Neural cell (in vitro differentiated cells): ENCODE measurements at regions not wholly inside any gene's neighbourhood (a gene's known extent, or its start where the extent isn't known, plus 50 kb on each side); places are given as distances from the start of the nearest gene placed in this dataset.

ENCODE experiments used
- CTCF ChIP-seq: fragments of 450-650 bp; IDR thresholded peaks from 2 replicates; pipeline ENCODE4 v1.5.1; 2014; ENCODE audit warnings: antibody characterized with exemption, mild to moderate bottlenecking, moderate library complexity; ENCODE audit not compliant: poor library complexity, severe bottlenecking
- EP300 ChIP-seq: fragments of 450-650 bp; conservative IDR thresholded peaks from 2 replicates; pipeline ENCODE4 v1.6.1; 2014; ENCODE audit warnings: antibody characterized with exemption, mild to moderate bottlenecking, moderate library complexity; ENCODE audit not compliant: poor library complexity, severe bottlenecking
- EZH2 ChIP-seq: fragments of 200-600, 300-800 bp; shearing (Covaris generic), sonication (generic); IDR thresholded peaks from 2 replicates; pipeline ENCODE4 v1.6.1; 2014; ENCODE audit warnings: antibody characterized with exemption, low read length, borderline replicate concordance, mild to moderate bottlenecking; ENCODE audit not compliant: insufficient read depth, poor library complexity, severe bottlenecking
- MXI1 ChIP-seq: fragments of 450-650 bp; conservative IDR thresholded peaks from 2 replicates; pipeline ENCODE4 v1.6.1; 2014; ENCODE audit warnings: antibody characterized with exemption, mild to moderate bottlenecking; ENCODE audit not compliant: poor library complexity, severe bottlenecking
- POLR2AphosphoS5 ChIP-seq: IDR thresholded peaks from 2 replicates; pipeline ENCODE4 v1.6.1; 2012
- RAD21 ChIP-seq: fragments of 450-650 bp; conservative IDR thresholded peaks from 2 replicates; pipeline ENCODE4 v1.6.1; 2014; ENCODE audit warnings: antibody characterized with exemption, mild to moderate bottlenecking, moderate library complexity
- REST ChIP-seq: IDR thresholded peaks from 2 replicates; pipeline ENCODE4 v1.6.1; 2012; ENCODE audit warnings: borderline replicate concordance
- SMC3 ChIP-seq: fragments of 450-650 bp; conservative IDR thresholded peaks from 2 replicates; pipeline ENCODE4 v1.6.1; 2014; ENCODE audit warnings: antibody characterized with exemption, mild to moderate bottlenecking, moderate library complexity; ENCODE audit not compliant: poor library complexity
- TAF1 ChIP-seq: IDR thresholded peaks from 2 replicates; pipeline ENCODE4 v1.6.1; 2012; ENCODE audit warnings: low read depth

DNA sequence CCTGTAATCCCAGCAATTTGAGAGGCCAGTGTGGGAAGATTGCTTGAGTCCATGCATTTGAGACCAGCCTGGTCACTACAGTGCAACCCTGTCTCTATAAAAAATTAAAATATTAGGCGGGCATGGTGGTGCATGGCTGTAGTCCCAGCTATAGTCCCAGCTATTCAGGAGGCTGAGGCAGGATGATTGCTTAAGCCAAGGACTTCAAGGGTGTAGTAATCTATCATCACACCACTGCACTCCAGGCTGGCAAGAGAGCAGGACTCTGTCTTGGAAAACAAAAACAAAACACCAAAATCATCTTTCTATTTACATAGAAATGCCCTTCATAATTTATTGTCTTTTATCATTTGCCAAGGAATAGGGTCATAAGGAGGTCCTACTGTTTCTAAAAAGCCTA is 1274.1 kb upstream of the NCAM2 start:
- no peak for TF ChIP-seq REST
- TF ChIP-seq EZH2: no peak
- no peak for TF ChIP-seq EP300
- TF ChIP-seq POLR2AphosphoS5: no peak
- TF ChIP-seq CTCF: no peak
- TF ChIP-seq MXI1: no peak
- TF ChIP-seq TAF1: no peak
- TF ChIP-seq RAD21: no peak
- no peak for TF ChIP-seq SMC3
